T-helper 22 cell (primary cell): ENCODE measurements at regions not wholly inside any gene's neighbourhood (a gene's known extent, or its start where the extent isn't known, plus 50 kb on each side); places are given as distances from the start of the nearest gene placed in this dataset.
"Not testable (repeated sequence)": the region's sequence is repeated elsewhere in the genome, so short reads cannot be mapped to it uniquely, and the experiment has no call there.

ENCODE experiments used
- DNase-seq: peaks from one replicate; pipeline ENCODE4 v3.0.0-alpha.2; 2020; ENCODE audit warnings: low read depth

DNA sequence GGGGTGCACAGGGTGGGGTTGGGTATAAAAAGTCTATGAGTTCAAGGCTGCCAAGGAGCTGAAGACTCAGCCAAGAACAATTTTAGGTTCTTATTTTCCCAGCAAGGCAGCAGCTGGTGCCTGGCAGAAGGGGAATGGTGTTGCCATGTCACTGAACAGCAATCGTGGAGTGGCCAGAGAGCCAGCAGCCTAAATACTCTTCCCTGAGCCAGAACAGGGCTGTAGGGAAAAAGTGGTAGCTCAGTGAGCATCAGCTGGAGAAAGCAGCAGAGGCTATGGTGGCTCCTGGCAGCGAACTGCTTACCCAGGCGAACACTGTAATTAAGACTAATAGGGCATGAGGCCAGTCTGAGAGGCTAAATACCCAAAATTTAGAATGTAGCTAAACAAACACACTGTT is 334.9 kb downstream of the RMST start:
- no peak for DNase-seq

DNA sequence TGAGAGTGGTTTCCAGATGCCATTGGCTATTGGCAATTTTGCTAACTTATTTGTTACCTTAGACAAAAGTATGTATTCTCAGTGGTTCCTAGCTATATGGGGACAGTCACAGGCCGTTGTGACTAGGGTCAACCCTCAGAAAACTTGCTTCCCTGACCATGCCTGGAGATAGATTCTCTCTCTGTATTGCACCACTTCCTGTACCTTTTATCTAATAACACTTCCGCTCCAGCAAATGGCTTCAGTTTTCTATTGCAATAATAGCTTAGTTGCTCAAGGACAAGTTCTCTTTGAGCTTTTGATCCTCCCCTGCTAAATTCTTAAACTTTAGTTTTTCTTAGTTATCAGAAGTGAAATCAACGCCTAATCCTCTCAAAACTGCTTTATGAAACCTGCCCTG is 338.0 kb downstream of the RMST start:
- DNase-seq = no peak

DNA sequence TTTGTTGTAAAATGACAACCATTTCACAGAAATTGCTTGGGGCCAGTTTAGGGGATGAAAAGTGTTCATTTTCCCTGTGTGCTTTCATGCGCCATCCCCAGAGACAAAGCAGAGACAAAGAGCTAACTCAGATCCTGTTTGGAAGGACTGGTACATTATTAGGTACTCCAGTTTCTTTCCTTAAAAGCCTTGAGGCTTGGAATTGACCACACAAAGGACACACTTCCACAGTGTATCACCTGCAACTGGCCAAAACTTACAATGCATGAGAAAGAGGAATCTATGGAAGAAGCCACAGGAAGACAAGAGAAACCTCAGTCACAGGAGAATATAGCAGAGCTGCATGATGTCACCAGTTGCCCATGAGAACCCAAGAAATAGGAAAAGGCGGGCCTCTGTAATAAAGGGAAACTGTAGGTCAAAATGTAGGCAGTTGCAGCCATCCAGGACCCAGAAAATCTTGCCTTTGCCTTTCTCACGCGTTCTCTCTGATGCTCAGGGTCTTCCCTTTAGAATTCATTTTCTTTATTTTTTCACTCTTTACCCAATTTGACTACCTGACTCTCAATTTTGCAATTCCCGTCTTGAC is 339.0 kb downstream of the RMST start:
- no peak for DNase-seq

DNA sequence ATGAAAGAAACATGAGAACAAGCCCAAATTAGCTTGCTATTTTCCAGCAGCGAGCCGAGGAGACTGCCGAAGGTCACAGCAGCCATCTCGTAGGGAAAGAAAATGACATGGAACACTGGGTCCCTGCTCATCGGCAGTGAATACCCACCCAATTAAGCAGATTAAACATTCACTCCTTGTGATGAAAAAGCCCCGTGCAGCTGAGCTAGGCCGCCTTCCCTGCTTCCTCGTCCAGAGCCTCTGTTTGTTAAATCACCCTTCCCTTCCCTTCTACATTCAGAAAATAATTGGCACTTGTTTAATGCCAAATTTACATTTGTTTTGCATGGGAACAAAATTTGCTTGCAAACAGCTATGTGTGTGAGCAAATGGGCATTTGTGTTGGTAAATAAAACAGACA is 342.5 kb downstream of the RMST start:
- no peak for DNase-seq

DNA sequence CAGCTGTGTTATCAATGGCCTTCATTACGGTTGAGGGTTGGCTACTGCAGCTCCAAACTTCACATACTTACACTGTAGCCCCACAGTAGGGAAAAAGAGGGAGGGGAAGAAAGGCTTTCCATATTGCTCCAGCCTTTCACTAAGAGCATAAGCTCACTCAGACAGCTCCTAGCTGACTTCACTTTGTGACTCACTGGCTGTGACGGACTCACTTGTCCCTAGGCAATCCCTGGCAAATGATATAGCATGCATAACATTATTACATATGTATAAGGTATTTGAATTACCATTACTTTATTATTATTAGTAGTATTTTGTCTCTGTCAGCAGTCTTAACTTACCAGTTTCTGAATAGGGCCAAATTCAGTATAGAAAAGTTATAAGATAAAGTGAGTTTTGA is 350.7 kb downstream of the RMST start:
- no peak for DNase-seq

DNA sequence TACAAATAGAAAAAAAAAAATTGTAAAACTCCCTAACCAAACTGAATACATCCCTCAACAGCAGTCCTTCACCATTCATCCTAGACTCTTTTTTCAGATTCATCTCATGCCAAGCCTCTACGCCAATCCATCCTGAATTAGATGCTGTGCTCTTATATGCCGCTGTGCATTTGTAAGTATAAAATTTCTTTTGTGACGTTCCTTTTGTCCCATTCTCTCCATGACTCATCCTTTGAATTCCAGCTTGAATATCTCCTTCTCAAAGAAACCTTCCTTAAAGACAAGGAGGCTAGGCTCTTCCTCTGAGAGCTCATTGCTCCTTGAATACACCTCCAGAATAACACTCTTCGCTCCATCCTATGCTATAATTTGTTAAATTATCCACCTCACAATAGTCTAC is 359.2 kb downstream of the RMST start:
- no peak for DNase-seq

DNA sequence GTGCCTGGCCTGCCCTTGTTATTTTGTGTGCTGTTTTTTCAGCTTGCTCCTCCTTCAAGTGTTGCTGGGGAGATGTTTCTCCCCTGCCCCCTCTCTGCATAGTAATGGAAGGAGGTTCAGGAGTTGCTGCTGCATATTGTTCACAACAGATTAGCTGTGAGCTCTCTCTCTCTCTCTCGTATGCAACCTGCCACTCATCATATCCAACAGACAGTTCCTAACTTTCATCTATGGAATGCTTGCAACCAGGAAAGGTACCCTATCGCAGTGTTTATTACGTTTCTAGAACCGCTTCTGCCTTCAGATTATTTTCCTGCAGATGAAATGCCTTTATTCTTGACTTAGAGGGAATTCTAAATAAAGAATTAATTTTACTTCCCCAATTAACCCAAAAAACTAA is 372.9 kb downstream of the RMST start:
- no peak for DNase-seq

DNA sequence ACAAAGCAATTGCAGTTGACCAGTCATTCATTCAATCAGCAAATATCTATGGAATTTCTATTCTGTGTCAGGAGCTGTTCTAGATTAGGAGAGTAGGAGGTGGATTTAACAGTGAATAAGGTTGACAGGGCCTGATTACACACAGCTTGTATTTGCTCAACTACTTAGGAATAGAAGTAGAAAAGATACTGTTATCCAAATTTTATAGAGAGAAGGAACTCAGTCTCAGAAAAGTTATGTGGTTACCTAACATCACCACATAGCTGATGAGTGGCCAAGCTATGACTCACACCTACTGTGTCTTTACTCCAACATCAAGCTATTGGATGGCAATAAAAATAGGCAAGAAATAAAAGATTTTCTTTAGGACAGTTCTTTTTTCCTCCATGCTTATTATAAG is 374.8 kb downstream of the RMST start:
- DNase-seq = no peak

DNA sequence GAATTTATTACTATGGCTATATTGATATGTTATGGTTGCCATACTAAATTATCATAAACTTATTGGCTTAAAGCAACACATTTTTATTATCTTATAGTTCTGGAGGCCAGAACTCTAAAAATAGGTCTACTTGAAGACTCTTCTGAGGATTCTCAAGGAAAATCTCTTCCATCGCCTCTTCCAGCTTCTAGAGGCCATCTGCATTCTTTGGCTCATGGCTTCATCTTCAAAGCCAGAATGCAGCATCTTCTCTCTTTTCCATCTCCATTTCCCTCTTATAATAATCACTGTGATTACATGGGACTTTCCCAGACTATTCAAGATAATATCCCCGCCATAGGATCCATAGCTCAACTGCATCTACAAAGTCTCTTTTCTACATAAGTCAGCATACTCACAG is 385.4 kb downstream of the RMST start:
- no peak for DNase-seq

DNA sequence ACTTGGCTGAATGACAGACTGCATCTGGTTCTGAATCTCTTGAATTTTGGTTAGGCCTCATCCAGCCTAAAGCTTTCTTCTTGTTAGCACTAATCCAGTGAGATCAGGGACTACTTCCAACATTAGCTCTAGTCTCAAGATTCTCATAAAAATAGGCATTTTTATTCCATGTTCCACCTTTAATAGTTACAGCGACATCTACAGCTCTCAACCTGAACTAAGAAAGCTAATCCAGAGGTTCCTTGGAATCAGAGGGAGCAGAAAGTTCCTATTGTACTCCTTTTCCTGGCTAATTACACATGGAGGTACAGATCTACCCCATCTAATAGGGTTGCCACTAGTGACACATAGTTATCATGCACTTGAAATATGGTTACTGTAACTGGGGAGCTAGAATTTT is 391.9 kb downstream of the RMST start:
- no peak for DNase-seq

DNA sequence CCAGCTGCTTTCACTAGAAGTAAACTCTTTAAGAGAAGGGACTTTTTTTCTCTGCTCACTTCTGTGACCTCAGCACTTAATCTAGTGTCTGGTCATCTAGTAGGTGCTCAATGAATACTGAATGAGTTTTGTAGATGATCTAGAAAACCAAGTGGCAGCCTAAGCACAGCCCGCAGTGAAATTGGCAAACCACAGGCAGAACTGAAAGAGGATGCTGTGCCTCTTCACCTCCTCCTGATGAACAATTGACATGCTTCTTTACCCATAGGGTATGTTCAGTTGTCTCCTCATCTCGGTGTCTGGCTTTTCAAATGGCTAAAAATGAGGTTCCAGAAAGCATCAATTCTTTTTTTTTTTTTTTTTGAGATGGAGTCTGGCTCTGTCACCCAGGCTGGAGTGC is 399.5 kb downstream of the RMST start:
- DNase-seq = no peak

DNA sequence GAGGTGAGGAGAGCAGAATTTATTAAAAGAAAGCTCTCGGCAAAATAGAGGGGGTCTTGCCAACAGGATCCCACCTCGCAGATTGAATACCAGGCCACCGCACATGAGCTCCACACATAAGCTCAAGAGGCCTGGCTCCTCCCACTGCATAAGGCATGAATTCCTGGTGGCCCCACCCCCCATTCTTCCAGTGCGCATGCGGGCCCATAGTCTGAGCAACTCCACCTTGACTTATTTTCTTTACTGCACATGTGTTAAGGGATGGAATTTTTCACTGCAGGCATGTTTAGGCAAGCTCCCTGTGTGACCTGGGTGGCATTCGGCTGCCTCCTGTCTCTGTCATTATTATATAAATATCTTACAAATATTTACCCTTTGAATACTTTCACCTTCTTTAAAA is 412.5 kb downstream of the RMST start:
- DNase-seq = no peak

DNA sequence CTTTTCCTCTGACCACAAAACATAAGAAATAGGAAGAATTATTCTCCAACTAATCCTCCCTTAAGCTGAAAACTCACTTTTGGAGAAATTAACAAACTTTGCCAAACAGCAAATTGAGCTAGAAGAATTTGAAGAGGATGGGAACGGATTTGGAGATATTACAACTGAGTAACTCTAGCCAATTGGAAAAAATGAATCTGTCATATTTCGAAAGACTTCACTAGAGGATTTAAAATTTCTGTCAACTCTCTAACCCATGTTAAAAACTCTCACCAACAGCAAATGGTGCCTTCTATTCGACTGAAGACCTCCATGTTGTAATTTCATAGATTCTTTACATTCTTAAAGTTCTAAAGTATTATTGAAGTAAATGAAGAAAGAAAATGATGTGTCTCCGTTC is 414.2 kb downstream of the RMST start:
- DNase-seq = no peak

DNA sequence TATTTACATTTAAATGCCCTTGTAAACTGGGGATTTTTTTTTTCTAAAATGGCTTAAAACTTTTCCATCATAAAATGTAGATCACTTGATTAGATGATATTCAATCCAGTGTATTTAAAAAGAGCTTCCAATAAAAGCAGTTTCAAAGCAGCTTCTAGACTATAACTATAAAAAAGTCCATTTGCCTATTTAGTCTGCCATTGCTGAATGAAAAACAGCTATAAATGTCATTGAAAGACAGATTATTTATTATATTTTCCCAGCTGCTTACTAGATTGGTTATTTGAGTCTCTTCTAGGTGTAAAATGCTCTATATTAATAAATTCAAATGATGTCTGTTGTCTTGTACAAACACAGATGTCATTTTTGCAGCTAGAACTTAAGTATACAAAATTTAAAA is 414.8 kb downstream of the RMST start:
- DNase-seq = no peak

DNA sequence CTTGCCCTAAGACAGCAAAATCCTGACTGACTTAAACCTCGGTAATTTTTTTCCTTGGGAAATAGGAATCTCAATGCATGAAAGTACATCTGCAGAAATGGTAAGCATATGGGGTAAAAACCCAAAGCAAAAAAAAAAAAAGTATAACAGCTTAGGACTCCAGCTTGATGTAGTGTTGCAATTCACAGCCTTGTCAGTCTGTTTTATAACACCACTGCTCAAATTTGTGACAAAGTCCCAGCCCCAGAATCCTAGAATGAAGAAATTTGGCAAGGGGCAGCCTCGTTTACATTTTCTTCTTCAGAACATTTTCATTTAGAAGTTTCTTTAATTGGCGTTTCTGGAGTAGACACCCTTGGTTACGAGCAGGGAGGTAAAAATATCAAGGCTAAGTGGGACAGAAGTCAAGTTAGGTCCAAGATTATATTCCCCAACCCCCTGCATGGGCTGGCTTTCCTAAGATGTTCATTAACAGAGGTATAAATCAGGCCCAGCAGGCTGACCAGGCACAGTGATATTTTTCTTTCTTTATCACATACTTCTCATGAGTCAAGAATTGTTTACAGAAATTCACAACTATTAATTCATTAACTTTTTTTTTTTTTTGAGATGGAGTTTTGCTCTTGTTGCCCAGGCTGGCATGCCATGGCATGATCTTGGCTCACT is 424.0 kb downstream of the RMST start:
- no peak for DNase-seq

DNA sequence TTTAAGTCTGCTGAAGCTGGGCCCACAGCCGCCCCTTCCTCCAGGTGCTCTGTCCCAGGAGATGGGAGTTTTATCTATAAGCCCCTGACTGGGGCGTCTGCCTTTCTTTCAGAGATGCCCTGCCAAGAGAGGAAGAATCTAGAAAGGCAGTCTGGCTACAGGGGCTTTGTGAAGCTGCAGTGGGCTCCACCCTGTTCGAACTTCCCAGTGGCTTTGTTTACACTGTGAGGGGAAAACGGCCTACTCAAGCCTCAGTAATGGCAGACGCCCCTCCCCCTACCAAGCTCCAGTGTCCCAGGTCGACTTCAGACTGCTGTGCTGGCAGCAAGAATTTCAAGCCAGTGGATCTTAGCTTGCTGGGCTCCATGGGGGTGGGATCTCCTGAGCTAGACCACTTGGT is 435.3 kb downstream of the RMST start:
- not testable (repeated sequence) for DNase-seq

DNA sequence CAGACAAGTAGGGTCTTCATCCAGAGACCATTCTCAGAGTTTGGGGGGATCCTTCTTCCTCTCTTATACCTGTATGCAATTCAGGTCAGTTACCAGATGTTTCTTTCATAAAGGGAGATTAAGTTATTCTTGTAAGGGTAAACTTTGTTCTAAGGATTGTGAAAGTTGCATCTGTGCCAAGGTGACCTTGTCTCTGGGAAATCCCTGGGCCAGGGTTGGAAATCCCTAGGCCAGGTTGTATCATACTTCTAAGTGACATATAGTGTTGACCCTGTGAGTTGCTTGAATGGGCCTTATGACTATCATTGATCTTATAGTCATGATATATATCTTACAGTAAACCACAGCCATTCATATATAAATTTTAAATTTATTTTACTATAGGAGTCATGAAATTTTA is 436.9 kb downstream of the RMST start:
- no peak for DNase-seq

DNA sequence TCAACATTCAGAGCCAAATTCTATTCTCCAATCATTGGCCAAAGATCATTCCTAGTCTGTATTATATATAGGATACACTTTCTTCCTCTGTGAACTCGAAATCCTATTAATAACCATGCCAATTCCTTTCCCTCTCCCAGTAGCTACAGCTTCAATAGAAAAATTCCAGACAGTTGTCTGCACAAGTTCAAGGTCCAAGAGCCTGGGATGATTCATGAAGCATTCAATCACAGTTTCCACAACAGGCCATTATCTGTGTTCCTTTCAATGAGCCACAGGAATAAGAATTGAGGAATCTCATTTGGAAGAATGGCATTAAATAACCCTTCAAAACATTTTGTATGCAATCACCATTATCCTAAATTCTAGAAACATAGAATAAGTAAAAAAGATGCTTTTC is 437.4 kb downstream of the RMST start:
- DNase-seq = no peak

DNA sequence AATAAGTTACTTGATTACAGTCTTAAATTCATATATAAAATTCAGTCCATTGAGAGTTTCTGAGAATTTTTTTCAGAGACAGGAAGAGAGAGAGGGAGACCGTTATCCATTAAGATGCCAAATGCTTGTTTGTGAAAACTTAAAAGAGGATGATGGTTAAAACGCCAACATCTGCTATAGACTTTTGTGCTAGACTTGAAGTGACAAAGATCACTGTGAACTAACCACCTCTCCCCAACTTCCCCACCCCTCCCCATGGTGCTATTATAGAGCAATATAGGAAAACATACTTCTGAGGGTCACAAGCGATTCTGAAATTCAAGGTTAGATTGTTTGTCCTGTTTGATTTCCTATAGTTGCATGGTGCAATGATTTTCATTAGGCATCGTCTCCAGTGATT is 440.8 kb downstream of the RMST start:
- DNase-seq = no peak

DNA sequence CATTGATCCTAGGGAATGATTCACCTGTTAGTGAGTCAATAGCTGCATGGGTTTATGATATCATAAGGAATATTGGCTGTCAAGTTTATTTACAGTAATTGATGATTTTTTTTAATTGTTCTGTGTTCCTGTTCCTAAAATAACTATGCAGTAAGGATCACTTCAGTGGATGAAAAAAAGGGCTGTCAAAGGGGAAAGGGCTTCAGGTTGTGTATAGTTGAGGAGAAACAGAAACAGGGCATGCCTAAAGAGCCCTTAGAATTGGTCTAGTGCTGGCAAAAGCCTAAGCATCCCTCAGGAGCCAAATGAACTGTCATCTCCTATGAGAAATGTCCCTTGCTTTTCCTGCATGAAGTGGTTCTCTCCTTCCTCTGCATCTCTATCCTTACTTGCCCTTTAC is 444.9 kb downstream of the RMST start:
- no peak for DNase-seq

DNA sequence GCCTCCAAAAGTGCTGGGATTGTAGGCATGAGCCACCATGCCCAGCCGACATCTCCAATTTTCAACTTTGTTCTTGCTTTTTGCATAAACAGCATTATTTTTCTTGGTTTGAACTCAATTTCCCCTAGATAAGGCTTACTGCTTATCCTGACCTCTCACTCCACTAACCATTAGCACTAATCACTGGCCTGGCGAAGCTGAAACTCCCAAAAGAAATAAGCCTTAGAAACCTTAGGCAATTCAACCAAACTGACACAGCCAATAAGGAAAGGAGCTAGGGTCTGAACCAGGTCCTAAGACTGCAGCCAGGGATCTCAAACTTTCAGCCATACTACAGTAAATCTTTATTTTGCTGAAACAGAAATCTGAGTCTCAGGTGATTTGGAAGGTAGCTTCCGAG is 448.0 kb downstream of the RMST start:
- DNase-seq = no peak

DNA sequence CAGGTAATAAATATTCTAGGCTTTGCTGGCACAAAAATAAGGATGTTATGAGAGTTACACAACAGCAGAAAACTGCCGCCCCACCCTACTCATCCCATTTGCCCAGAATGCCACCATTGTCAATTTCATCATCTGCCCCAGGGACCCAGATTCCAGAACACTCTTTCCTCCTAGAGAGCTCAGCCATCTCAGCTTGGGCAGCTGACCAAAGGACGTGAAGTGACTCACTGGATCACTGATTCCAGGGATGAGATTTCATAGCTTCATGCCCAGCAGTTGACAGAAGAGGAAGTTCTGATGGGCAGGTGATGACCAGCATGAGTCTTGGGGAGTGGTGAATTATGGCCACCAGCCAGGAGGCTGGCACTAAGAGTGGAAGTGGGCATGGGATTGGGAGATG is 450.3 kb downstream of the RMST start:
- DNase-seq = no peak

DNA sequence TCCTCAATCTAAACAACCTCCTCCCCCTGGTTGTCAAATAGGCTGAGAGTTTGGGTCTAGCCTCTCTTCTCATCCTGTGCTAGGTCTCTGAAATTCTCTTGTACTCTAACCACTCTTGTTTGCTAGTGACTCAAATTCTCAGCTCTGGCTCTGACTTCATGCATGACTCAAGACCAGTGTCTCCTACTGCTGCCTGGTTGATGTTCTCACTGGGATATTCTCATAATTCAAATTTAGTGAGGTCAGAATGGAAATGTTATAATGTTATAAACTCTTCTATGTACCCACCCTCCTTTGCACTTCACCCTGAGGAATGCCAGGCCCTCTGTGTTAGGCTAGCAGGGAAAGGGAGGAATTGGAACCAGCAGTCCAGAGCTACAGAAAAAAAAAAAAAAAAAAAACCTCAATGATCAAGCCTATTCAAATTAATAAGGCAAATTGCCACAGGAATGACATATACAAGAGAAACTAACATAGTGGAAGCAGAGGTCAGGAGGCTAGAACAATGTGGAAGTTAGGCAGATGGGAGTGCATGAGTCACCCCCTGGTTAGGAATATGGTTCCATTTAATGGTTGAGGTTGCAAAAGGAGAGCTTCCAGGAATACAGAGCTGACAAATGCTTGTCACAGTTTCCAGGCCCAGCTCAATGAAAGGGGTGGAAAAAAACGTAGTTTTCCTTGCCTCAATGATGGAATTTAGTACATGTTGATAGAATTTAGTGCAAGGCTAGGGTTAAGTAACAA is 459.5 kb downstream of the RMST start:
- DNase-seq = no peak

DNA sequence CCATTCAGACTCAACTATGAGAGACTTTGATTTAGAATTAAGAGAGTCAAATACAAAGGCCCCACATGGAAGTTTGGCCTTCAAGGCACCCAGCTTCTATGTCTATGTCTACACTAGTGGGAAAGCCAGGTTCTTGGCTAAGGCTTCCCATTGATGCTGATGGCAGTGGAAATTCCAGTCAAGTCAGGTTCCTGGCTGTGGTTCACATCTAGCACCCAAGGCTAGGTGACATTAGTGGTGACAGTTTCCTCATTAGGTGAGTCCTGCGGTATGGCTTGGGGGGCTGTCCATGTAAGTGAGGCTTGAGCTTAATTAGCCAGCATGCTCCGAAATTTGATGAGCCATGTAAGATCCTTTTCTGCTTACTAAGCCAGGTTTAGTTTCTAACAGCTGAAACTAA is 460.9 kb downstream of the RMST start:
- no peak for DNase-seq
